Activated T-cell treated with anti-CD3 and anti-CD28 coated beads, Interleukin-2, amount 50 U/mL, for 72 hours (primary cell): ENCODE measurements at regions not wholly inside any gene's neighbourhood (a gene's known extent, or its start where the extent isn't known, plus 50 kb on each side); places are given as distances from the start of the nearest gene placed in this dataset.
A peak's percentile ranks its signal among the peaks of the same experiment; 100 is the strongest.

Source experiments
- ATAC-seq, 2 donors: fragments of 150-1000 bp; cut with Tn5 transposase; replicated peaks in 1 of 2; 2 replicates each; pipeline ENCODE4 v1.10.0; 2021; ENCODE audit warnings: moderate library complexity in 2 of 2, mild to moderate bottlenecking in 1 of 2
- DNase-seq, 2 donors: peaks; one replicate each; pipeline ENCODE4 v3.0.0; 2021 to 2022; ENCODE audit warnings: mixed read lengths in 1 of 2
- H3K27ac Mint-ChIP-seq: one replicate; pipeline ENCODE4 v1.8.0; 2022; ENCODE audit warnings: mild to moderate bottlenecking, moderate library complexity, mixed read lengths
- H3K27me3 Mint-ChIP-seq: one replicate; pipeline ENCODE4 v1.8.0; 2022; ENCODE audit warnings: low read depth, mixed read lengths
- H3K36me3 Mint-ChIP-seq, 2 donors: one replicate each; pipeline ENCODE4 v1.8.0; 2022; ENCODE audit warnings: mixed read lengths in 2 of 2, mild to moderate bottlenecking in 1 of 2; ENCODE audit not compliant: insufficient read depth in 2 of 2
- H3K4me1 Mint-ChIP-seq: one replicate; pipeline ENCODE4 v1.8.0; 2022; ENCODE audit warnings: low read depth, mixed read lengths
- H3K4me3 Mint-ChIP-seq, 2 donors: one replicate each; pipeline ENCODE4 v1.8.0; 2022; ENCODE audit warnings: mild to moderate bottlenecking in 2 of 2, mixed read lengths in 2 of 2, moderate library complexity in 2 of 2
- H3K9me3 Mint-ChIP-seq, 2 donors: one replicate each; pipeline ENCODE4 v1.8.0; 2022; ENCODE audit warnings: mixed read lengths in 2 of 2

GRCh38 chr6:6715465-6715864, 126.9 kb downstream of the LY86 start:
- Mint-ChIP-seq H3K4me3 (no peak overlapping the region), H3K9me3 (no peaks in the 10 kb centered on the region), H3K27ac (no peak overlapping the region), H3K36me3 (no peaks in the 10 kb centered on the region), H3K27me3 (peaks cover 18% of the 10 kb centered on the region), H3K4me1 (peaks cover 30% of the 10 kb centered on the region)
- ATAC-seq (no peak), DNase-seq (no peak)

- H3K4me1 Mint-ChIP-seq: peaks cover 21% of the 10 kb centered on the region
- H3K27ac Mint-ChIP-seq: no peak overlapping the region
- no peak overlapping the region for H3K4me3 Mint-ChIP-seq
- no peak for DNase-seq
- H3K36me3 Mint-ChIP-seq: no peaks in the 10 kb centered on the region
- no peaks in the 10 kb centered on the region for H3K9me3 Mint-ChIP-seq
- ATAC-seq: no peak
- H3K27me3 Mint-ChIP-seq: peaks cover 7% of the 10 kb centered on the region
Measured at GRCh38 chr6:6716998-6717763, 128.7 kb downstream of the LY86 start.

- no peak for ATAC-seq
- no peak overlapping the region for H3K27ac Mint-ChIP-seq
Measured at GRCh38 chr6:6717953-6718352, 129.4 kb downstream of the LY86 start.

GRCh38 chr6:6721606-6722005, 133.1 kb downstream of the LY86 start:
- Mint-ChIP-seq H3K27ac (no peak overlapping the region), H3K27me3 (peaks cover 12% of the 10 kb centered on the region), H3K4me3 (no peak overlapping the region), H3K4me1 (peaks cover 22% of the 10 kb centered on the region), H3K36me3 (no peaks in the 10 kb centered on the region), H3K9me3 (no peaks in the 10 kb centered on the region)
- DNase-seq: no peak
- ATAC-seq: no peak

More at GRCh38 chr6:6717953-6718352, 129.4 kb downstream of the LY86 start:
- H3K27me3 Mint-ChIP-seq: no peaks in the 10 kb centered on the region
- H3K9me3 Mint-ChIP-seq: no peaks in the 10 kb centered on the region
- DNase-seq: no peak
- no peak overlapping the region for H3K4me3 Mint-ChIP-seq
- no peaks in the 10 kb centered on the region for H3K36me3 Mint-ChIP-seq
- peaks cover 13% of the 10 kb centered on the region for H3K4me1 Mint-ChIP-seq

- no peak overlapping the region for H3K27ac Mint-ChIP-seq
Measured at GRCh38 chr6:6722195-6722594, 133.7 kb downstream of the LY86 start.

GRCh38 chr6:6723361-6723760, 134.8 kb downstream of the LY86 start:
- H3K27ac Mint-ChIP-seq: no peak overlapping the region
- no peaks in the 10 kb centered on the region for H3K9me3 Mint-ChIP-seq
- H3K4me3 Mint-ChIP-seq: no peak overlapping the region
- peaks cover 17% of the 10 kb centered on the region for H3K4me1 Mint-ChIP-seq
- DNase-seq (no peak), ATAC-seq (no peak)
- H3K36me3 Mint-ChIP-seq: no peaks in the 10 kb centered on the region
- peaks cover 23% of the 10 kb centered on the region for H3K27me3 Mint-ChIP-seq

More at GRCh38 chr6:6722195-6722594, 133.7 kb downstream of the LY86 start:
- peaks cover 18% of the 10 kb centered on the region for H3K27me3 Mint-ChIP-seq
- H3K4me3 Mint-ChIP-seq: no peak overlapping the region
- H3K36me3 Mint-ChIP-seq: no peaks in the 10 kb centered on the region
- no peak for DNase-seq
- peaks cover 22% of the 10 kb centered on the region for H3K4me1 Mint-ChIP-seq
- H3K9me3 Mint-ChIP-seq: no peaks in the 10 kb centered on the region
- ATAC-seq: no peak

- ATAC-seq (peak; percentile 29 to 38), DNase-seq (no peak)
- Mint-ChIP-seq H3K36me3 (no peaks in the 10 kb centered on the region), H3K4me3 (peak overlapping the region in 1 of 2 donors; percentile 79), H3K4me1 (peaks cover 17% of the 10 kb centered on the region), H3K27ac (no peak overlapping the region), H3K9me3 (no peaks in the 10 kb centered on the region), H3K27me3 (peaks cover 24% of the 10 kb centered on the region)
Measured at GRCh38 chr6:6723921-6724538, 135.5 kb downstream of the LY86 start.

GRCh38 chr6:6724539-6725467, 136.3 kb downstream of the LY86 start:
- no peak overlapping the region for H3K27ac Mint-ChIP-seq

GRCh38 chr6:6725468-6726209, 137.1 kb downstream of the LY86 start:
- H3K27ac Mint-ChIP-seq: no peak overlapping the region
- peak overlapping the region in 1 of 2 donors; percentile 36 for H3K4me3 Mint-ChIP-seq
- H3K4me1 Mint-ChIP-seq: peaks cover 24% of the 10 kb centered on the region
- DNase-seq (no peak), ATAC-seq (no peak)
- peaks cover 30% of the 10 kb centered on the region for H3K27me3 Mint-ChIP-seq
- H3K9me3 Mint-ChIP-seq: no peaks in the 10 kb centered on the region
- H3K36me3 Mint-ChIP-seq: no peaks in the 10 kb centered on the region

More at GRCh38 chr6:6724539-6725467, 136.3 kb downstream of the LY86 start:
- Mint-ChIP-seq H3K36me3 (no peaks in the 10 kb centered on the region), H3K27me3 (peaks cover 24% of the 10 kb centered on the region), H3K9me3 (no peaks in the 10 kb centered on the region), H3K4me1 (peaks cover 17% of the 10 kb centered on the region), H3K4me3 (peak overlapping the region; percentile 31 to 79)
- DNase-seq (peak; percentile 52 to 72), ATAC-seq (peak; percentile 91 to 94)

GRCh38 chr6:6728169-6728941, 139.8 kb downstream of the LY86 start:
- no peak for ATAC-seq

GRCh38 chr6:6729971-6730370, 141.5 kb downstream of the LY86 start:
- DNase-seq: no peak
- Mint-ChIP-seq H3K4me1 (peaks cover 18% of the 10 kb centered on the region), H3K27me3 (peaks cover 38% of the 10 kb centered on the region), H3K27ac (no peak overlapping the region), H3K36me3 (no peaks in the 10 kb centered on the region), H3K9me3 (no peaks in the 10 kb centered on the region), H3K4me3 (no peak overlapping the region)
- no peak for ATAC-seq

More at GRCh38 chr6:6728169-6728941, 139.8 kb downstream of the LY86 start:
- Mint-ChIP-seq H3K4me1 (peaks cover 26% of the 10 kb centered on the region), H3K9me3 (no peaks in the 10 kb centered on the region), H3K4me3 (no peak overlapping the region), H3K27ac (no peak overlapping the region), H3K36me3 (no peaks in the 10 kb centered on the region), H3K27me3 (peaks cover 31% of the 10 kb centered on the region)
- no peak for DNase-seq

GRCh38 chr6:6730831-6731230, 142.3 kb downstream of the LY86 start:
- Mint-ChIP-seq H3K4me1 (peaks cover 10% of the 10 kb centered on the region), H3K27me3 (peaks cover 33% of the 10 kb centered on the region), H3K9me3 (no peaks in the 10 kb centered on the region), H3K36me3 (no peaks in the 10 kb centered on the region), H3K27ac (no peak overlapping the region), H3K4me3 (no peak overlapping the region)
- DNase-seq (no peak), ATAC-seq (peak; percentile 27 to 53)
